ENCODE measurements at regions not wholly inside any gene's neighbourhood (a gene's known extent, or its start where the extent isn't known, plus 50 kb on each side); places are given as distances from the start of the nearest gene placed in this dataset.
"Not testable (repeated sequence)": the region's sequence is repeated elsewhere in the genome, so short reads cannot be mapped to it uniquely, and the experiment has no call there.

- DNase-seq = no peak
Measured at GRCh38 chr4:53920116-53920515, 144.3 kb downstream of the CHIC2 start.

- no peak for DNase-seq
Measured at GRCh38 chr4:53919535-53919934, 144.9 kb downstream of the CHIC2 start.

- DNase-seq = no peak
Measured at GRCh38 chr4:53917729-53918128, 146.7 kb downstream of the CHIC2 start.

GRCh38 chr4:53916431-53916889 lies 147.9 kb downstream of the CHIC2 start:
- no peak for DNase-seq

DNA sequence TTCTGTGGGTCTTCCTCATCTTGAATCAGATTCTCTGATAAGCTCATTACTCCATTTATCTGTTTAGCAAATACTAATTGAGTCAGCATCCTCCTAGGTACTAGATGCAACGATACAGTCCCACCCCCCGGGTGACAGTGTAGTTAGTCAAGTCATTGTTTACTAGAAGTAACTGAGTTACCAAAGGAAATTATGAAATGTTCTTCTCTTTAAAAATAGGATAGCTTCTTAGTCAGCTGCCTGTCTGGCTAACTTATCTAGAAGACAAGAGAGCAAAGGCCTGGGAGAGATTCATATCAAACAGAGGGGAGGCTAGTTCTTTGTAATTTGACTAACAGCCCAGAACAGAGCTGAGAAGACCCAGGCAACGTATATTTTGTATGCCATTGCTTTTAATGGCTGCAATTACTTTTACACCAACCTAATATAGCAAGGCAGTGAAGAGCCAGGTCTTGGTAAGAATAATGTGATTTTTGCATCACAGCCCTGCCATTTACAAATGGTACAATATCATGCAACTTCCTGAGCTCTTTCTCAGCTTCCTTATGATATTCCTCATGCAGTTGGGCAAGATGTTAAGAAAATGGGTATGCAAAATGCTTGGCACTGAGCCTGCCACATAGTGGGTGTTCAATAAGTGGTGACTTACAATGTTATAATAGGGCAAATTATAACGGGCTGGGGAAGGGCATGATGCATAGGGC lies 149.9 kb downstream of the CHIC2 start:
- DNase-seq = no peak

GRCh38 chr4:53913771-53914170 lies 150.6 kb downstream of the CHIC2 start:
- DNase-seq = no peak

GRCh38 chr4:53912766-53913497 lies 151.5 kb downstream of the CHIC2 start:
- DNase-seq = no peak

GRCh38 chr4:53908661-53909078 lies 155.7 kb downstream of the CHIC2 start:
- peak; percentile 83 to 89 for DNase-seq

DNA sequence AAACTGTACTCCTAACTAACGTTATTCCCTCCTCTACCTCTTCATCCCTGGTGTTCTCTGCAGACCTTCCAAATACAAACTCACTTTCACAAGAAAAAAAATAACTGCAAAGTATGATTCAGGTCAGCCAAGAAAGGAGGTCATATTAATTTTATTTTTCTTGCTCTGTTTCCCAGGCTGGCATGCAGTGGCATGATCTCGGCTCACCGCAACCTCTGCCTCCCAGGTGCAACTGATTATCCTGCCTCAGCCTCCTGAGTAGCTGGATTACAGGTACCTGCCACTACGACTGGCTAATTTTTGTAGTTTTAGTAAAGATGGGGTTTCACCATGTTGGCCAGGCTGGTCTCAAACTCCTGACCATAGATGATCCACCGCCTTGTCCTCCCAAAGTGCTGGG lies 156.6 kb downstream of the CHIC2 start:
- DNase-seq = no peak

DNA sequence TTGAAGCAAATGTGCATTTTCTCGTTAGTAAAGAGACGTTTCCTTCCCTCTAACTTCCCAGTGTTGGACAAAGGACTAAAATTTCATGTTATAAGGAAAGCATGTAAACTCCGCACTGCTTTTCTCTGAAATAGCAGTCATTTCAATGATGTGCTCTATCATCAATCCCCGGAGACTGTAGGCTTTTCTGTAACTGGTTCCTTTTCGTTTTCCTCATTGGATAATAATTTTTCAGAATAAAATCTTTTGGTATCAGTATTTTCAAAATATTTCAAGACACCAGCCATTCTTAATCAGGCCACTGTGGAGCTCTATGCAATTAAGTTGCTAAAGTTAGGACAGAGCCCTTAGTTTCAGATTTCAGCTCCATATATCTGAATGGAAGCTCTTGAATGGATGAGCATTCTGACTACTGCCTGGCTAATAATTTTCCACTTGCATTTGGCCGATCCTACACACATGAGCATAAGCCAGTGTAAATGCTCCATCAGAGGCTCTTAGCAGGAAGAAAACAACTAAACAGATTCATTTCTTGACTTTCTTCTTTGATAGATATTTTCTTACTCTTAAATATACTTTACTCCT lies 157.7 kb downstream of the CHIC2 start:
- DNase-seq = no peak

DNA sequence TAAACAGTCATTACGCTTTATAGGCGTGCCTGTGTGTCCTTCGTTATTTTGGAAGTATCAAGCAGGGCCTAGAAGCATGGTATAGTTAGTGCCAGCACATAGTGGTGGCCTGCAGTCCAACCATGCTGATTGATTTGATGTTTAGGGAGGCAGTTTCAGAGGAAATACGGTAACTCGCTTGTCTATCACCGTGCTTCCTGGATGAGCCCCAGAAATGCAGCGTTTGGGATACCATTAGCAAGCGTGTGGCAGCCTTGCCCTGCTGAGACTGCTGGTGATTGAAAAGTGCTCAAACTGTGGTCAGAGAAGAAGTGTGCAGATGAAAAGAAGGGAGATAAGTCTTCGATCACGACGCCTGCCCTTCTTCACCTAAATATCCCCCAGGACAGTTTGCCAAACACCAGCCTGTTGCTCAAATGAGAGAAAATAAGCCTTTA lies 158.4 kb downstream of the CHIC2 start:
- peak in 1 of 2 donors; percentile 60 for DNase-seq

DNA sequence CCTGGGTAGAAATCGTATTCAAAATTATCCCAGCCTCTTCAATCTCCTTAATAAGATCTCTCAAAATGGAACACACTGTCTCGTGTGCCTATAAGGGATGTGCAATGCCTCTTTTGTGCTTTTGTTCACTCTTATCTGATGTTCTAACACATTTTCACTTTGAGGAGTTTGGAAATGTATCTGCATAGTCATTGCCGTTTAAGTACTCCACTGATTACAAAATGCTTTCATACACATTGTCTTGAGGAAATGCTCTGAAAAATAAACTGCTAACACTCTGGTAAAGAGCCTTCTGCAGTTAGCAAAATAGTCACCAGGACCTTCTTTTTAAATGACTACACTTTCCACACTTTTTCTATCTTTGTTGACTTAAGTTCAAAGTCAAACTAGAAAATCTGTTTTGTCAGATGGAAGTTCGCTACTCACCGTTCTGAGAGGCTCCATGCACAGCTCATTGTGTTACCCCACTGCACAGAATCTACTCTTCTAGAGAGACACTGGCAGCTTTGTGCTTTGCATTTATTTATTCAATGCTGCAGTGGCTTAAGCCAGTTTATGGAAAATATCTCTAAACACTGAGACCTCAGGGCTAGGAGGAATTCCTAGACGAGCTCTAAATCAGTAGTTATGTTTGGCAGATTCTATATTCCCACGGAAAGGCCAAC lies 159.0 kb downstream of the CHIC2 start:
- no peak for DNase-seq

GRCh38 chr4:53902786-53903185 lies 161.6 kb downstream of the CHIC2 start:
- no peak for DNase-seq

GRCh38 chr4:53900271-53900649 lies 164.1 kb downstream of the CHIC2 start:
- DNase-seq = no peak

DNA sequence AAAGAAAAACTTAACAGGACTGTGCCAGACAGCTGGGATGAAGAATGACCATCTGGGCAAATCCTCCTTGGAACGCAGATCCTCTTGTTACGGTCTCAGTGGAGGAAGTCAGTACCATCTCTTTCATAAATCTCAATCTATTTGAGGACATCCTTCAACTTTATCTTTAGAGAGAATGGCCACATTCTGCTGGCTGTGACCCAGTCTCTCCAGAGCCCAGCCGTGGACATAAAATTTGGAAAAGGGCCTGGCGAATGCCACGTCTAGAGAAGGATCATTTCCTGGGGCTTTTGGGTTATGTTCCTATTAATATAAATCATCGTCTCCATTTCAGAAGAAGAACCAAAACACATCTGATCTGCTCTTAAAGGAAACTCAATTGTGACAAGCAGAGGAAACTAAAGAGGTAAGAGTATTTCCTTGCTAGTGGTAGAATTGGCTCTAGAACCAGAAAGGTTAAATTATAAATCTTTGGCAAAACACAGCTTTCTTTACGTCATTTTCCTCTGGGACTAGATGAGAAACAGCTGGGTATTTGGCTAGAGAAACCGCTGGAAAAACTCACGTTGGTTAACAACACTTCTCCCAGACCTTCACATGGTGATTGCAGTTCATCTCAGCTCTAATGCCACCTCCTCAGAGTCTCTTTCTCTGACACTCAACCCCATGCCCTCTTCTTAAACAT lies 164.7 kb downstream of the CHIC2 start:
- DNase-seq = peak; percentile 76 to 83

DNA sequence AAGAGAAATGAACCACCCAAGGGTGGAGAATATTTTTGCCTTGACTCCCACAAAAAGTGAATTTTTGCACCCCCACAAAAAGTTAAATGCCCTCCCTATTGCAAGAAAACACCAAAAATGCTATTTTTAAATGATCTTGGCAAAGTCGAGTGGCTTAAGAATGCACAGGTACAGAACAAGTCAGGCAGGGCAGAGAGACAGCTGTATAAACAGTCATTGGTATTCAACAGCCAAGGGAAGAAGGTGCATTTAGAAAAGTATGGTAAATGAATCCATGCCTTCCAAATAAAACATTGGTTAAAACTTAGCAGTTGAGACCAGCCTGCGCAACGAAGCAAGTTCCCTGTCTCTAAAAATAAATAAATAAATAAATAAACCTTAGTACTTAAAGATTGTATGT lies 169.3 kb downstream of the CHIC2 start:
- DNase-seq = no peak

- no peak for DNase-seq
Measured at GRCh38 chr4:53890461-53890860, 173.9 kb downstream of the CHIC2 start.

DNA sequence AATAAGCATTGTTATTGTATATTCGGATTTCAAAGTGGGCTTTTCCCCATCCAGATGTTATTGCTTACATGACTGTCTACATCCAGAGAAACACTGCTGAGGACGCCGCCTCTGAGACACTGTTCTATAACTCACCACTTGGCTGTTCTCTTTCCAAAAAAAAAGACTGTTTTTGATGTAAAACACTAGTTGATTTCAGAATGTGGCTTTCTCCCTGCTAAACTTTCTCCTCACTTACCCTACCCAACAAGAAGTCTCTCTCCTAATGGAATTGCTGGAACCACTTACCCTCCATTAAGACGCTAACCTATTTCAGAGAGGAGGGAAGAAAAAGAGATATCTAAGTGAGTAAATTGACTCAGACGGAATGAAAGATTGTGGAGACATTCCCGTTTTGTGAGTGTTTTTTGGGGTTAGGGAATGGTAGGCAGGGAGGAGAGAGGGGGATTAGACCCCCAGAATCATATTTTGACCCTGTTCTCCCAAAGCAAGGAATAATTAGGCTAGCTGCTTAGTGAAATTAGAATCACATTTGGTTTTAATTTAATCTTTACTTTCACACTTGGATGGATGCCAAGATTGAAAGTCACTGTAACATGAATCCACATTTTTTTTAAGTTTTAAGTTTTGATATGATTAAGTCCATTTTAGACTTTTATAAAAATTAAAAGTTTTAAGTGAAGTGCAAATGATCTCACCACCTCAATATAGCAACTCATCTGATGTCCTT lies 174.9 kb downstream of the CHIC2 start:
- DNase-seq = peak in 1 of 2 donors; percentile 66

GRCh38 chr4:53886090-53886489 lies 178.3 kb downstream of the CHIC2 start:
- DNase-seq = no peak

DNA sequence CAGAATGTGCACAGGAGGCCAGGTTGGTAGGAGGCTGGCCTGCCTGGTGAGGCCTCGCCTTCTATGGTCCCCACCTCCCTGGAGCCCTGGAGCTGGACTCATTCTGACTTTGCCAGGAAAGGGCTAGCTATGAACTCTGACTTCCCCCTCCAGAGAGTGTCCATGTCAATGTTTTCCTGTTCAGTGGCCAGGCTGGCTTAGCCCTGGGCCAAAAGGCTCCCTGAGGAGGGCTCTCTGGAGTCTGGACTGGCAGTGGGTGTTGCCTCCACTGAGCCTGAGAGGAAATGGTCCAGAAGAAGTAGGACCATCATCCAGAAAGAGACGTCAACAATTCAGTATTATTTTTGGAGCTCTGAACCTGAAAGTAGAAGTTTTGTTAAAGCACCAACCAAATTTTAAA lies 178.7 kb downstream of the CHIC2 start:
- DNase-seq = no peak

DNA sequence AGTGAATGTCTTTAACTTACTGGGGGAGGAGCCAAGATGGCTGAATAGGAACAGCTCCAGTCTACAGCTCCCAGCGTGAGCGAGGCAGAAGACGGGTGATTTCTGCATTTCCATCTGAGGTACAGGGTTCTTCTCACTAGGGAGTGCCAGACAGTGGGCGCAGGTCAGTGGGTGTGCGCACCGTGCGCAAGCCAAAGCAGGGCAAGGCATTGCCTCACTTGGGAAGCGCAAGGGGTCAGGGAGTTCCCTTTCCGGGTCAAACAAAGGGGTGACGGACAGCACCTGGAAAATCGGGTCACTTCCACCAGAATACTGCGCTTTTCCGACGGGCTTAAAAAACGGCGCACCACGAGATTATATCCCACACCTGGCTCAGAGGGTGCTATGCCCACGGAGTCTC lies 187.3 kb downstream of the CHIC2 start:
- DNase-seq = not testable (repeated sequence)

Data from right lung (tissue), 2 donors.